ENCODE measurements at regions not wholly inside any gene's neighbourhood (a gene's known extent, or its start where the extent isn't known, plus 50 kb on each side); places are given as distances from the start of the nearest gene placed in this dataset.

DNA sequence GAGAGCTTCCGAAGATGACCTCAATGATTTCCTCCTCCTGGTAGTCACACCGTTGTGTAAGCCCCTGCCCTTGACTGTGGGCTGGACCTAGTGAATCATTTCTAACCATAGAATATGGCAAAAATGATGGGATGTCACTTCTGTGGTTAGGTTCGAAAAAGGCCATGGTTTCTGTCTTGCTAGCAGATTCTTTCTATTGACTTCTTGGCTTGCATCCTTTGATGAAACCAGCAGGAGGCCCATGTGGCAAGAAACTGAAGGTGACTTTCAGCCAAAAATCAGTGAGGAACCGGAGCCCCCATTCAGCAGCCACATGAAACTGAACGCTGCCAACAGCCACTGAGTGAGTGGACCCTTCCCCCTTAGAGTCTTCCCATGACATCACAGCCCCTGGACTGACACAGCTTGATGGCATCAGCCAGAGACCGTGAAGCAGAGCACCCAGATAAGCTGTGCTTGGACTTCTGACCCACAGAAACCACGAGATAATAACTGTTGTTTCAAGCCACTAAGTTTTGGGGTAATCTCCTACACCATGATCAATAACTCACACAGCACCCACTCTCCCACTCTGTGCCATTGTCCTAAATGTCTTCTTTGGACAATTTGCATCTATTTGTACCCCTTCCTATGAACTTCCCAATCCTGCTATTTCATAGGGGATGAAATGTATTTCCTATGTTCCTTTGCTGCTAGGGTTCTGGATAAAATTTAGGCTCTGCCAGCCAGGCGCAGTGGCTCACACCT is 148.0 kb upstream of the STX18 start:
- H3K4me3 ChIP-seq (ENCODE audit: low read depth, low read length), result no peak overlapping the region
- no peaks in the 10 kb centered on the region for H3K36me3 ChIP-seq (ENCODE audit: control insufficient read depth, insufficient read depth, low read length)
- H3K9ac ChIP-seq (ENCODE audit: low read depth, low read length), result no peak overlapping the region
- peaks cover 6% of the 10 kb centered on the region for H3K4me1 ChIP-seq (ENCODE audit: control insufficient read depth, insufficient read depth, low read length)
- H3K9me3 ChIP-seq (ENCODE audit: control insufficient read depth, insufficient read depth, low read length), result no peaks in the 10 kb centered on the region
- no peaks in the 10 kb centered on the region for H3K27me3 ChIP-seq (ENCODE audit: control insufficient read depth, insufficient read depth, low read length)

GRCh38 chr4:4687935-4688727 is 146.3 kb upstream of the STX18 start:
- H3K27me3 ChIP-seq (ENCODE audit: control insufficient read depth, insufficient read depth, low read length), result no peaks in the 10 kb centered on the region
- H3K4me1 ChIP-seq (ENCODE audit: control insufficient read depth, insufficient read depth, low read length), result no peaks in the 10 kb centered on the region
- no peaks in the 10 kb centered on the region for H3K36me3 ChIP-seq (ENCODE audit: control insufficient read depth, insufficient read depth, low read length)
- H3K4me3 ChIP-seq (ENCODE audit: low read depth, low read length), result no peak overlapping the region
- no peaks in the 10 kb centered on the region for H3K9me3 ChIP-seq (ENCODE audit: control insufficient read depth, insufficient read depth, low read length)
- no peak overlapping the region for H3K9ac ChIP-seq (ENCODE audit: low read depth, low read length)

DNA sequence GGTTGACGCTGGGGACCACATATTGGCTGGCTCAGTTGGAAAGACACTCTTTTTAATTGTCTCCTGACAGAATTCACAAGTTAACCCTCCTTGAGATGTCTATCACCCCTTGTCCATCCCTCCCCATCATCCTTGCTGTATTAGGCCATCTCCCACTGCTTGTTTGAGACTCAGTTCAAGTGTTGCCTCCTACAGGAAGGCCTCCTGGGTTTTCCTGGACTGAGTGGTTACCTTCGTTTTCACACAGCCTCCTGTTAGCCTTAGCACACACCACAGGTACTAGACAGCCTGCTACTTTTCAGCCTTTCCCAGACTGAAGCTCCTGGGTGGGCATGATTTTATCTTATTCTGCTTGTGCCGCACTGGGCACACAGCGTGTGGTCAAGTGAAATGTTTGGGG is 145.3 kb upstream of the STX18 start:
- Histone ChIP-seq H3K36me3 (ENCODE audit: control insufficient read depth, insufficient read depth, low read length) (no peaks in the 10 kb centered on the region), H3K4me1 (ENCODE audit: control insufficient read depth, insufficient read depth, low read length) (no peaks in the 10 kb centered on the region), H3K9me3 (ENCODE audit: control insufficient read depth, insufficient read depth, low read length) (no peaks in the 10 kb centered on the region)

GRCh38 chr4:4685810-4686795 is 144.3 kb upstream of the STX18 start:
- no peak overlapping the region for H3K4me3 ChIP-seq (ENCODE audit: low read depth, low read length)
- no peaks in the 10 kb centered on the region for H3K36me3 ChIP-seq (ENCODE audit: control insufficient read depth, insufficient read depth, low read length)
- H3K9me3 ChIP-seq (ENCODE audit: control insufficient read depth, insufficient read depth, low read length), result no peaks in the 10 kb centered on the region
- no peaks in the 10 kb centered on the region for H3K4me1 ChIP-seq (ENCODE audit: control insufficient read depth, insufficient read depth, low read length)
- no peak overlapping the region for H3K9ac ChIP-seq (ENCODE audit: low read depth, low read length)
- no peaks in the 10 kb centered on the region for H3K27me3 ChIP-seq (ENCODE audit: control insufficient read depth, insufficient read depth, low read length)

More for the DNA sequence above, 145.3 kb upstream of the STX18 start:
- no peak overlapping the region for H3K4me3 ChIP-seq (ENCODE audit: low read depth, low read length)
- H3K9ac ChIP-seq (ENCODE audit: low read depth, low read length), result no peak overlapping the region
- no peaks in the 10 kb centered on the region for H3K27me3 ChIP-seq (ENCODE audit: control insufficient read depth, insufficient read depth, low read length)

- Histone ChIP-seq H3K9ac (ENCODE audit: low read depth, low read length) (no peak overlapping the region), H3K9me3 (ENCODE audit: control insufficient read depth, insufficient read depth, low read length) (no peaks in the 10 kb centered on the region)
Measured at GRCh38 chr4:4681653-4682052, 139.8 kb upstream of the STX18 start.

GRCh38 chr4:4680758-4681157 is 138.9 kb upstream of the STX18 start:
- no peaks in the 10 kb centered on the region for H3K36me3 ChIP-seq (ENCODE audit: control insufficient read depth, insufficient read depth, low read length)
- no peaks in the 10 kb centered on the region for H3K9me3 ChIP-seq (ENCODE audit: control insufficient read depth, insufficient read depth, low read length)
- H3K4me1 ChIP-seq (ENCODE audit: control insufficient read depth, insufficient read depth, low read length), result peaks cover 10% of the 10 kb centered on the region
- no peak overlapping the region for H3K4me3 ChIP-seq (ENCODE audit: low read depth, low read length)
- H3K27me3 ChIP-seq (ENCODE audit: control insufficient read depth, insufficient read depth, low read length), result peaks cover 10% of the 10 kb centered on the region
- H3K9ac ChIP-seq (ENCODE audit: low read depth, low read length), result no peak overlapping the region

More at GRCh38 chr4:4681653-4682052, 139.8 kb upstream of the STX18 start:
- peaks cover 7% of the 10 kb centered on the region for H3K27me3 ChIP-seq (ENCODE audit: control insufficient read depth, insufficient read depth, low read length)
- H3K4me3 ChIP-seq (ENCODE audit: low read depth, low read length), result no peak overlapping the region
- peaks cover 10% of the 10 kb centered on the region for H3K4me1 ChIP-seq (ENCODE audit: control insufficient read depth, insufficient read depth, low read length)
- H3K36me3 ChIP-seq (ENCODE audit: control insufficient read depth, insufficient read depth, low read length), result no peaks in the 10 kb centered on the region

GRCh38 chr4:4680243-4680642 is 138.4 kb upstream of the STX18 start:
- Histone ChIP-seq H3K9me3 (ENCODE audit: control insufficient read depth, insufficient read depth, low read length) (no peaks in the 10 kb centered on the region), H3K4me1 (ENCODE audit: control insufficient read depth, insufficient read depth, low read length) (peaks cover 10% of the 10 kb centered on the region), H3K36me3 (ENCODE audit: control insufficient read depth, insufficient read depth, low read length) (no peaks in the 10 kb centered on the region), H3K9ac (ENCODE audit: low read depth, low read length) (no peak overlapping the region), H3K4me3 (ENCODE audit: low read depth, low read length) (no peak overlapping the region), H3K27me3 (ENCODE audit: control insufficient read depth, insufficient read depth, low read length) (peaks cover 10% of the 10 kb centered on the region)

DNA sequence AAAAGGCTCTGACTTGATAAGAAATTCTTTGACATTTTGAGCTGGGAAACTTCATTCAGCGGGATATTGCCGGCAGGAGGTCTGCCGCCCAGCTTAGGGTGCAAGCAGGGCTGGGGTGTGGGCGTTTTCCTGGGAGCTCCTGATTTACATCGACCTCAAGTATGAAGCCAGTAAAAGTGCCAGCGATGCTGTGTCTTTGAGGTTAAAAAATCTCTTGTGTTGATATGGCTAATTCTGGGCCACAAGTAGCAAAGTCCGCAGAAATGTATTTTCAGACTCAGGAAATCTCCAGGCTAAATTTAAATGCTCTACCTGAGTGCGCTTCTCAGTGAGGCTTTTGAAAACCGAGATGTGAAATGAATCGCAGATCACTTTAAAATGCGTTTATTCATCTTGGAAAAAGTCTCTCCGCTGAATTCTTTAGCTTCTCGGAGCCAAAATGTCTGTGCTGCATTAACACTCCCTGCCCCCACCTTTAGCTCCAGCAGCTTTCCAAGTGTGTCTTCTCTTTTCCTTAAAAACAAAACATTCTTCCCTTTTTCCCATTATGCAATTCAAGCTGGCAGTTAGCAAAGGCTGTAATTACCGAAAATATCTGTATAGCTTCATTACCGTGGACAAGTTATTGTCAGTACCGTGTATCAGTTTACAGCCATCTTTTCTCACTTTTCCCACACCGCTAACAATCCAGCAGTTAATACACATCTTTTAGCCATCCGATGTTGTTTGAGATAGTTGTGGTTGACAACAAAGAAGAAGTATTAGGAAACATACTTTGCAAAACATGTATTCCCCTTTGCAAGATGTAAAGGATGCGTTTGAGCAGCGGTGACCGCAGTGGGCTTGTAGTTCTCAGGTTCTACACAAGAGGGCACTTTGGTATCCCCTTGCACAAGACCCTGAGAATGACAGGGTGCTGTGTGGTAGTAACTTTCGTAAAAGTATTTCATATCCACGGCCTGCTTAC is 136.0 kb upstream of the STX18 start:
- Histone ChIP-seq H3K4me3 (ENCODE audit: low read depth, low read length) (no peak overlapping the region), H3K4me1 (ENCODE audit: control insufficient read depth, insufficient read depth, low read length) (peaks cover 14% of the 10 kb centered on the region), H3K36me3 (ENCODE audit: control insufficient read depth, insufficient read depth, low read length) (no peaks in the 10 kb centered on the region), H3K9ac (ENCODE audit: low read depth, low read length) (no peak overlapping the region), H3K27me3 (ENCODE audit: control insufficient read depth, insufficient read depth, low read length) (peaks cover 10% of the 10 kb centered on the region), H3K9me3 (ENCODE audit: control insufficient read depth, insufficient read depth, low read length) (no peaks in the 10 kb centered on the region)

GRCh38 chr4:4675641-4676040 is 133.8 kb upstream of the STX18 start:
- Histone ChIP-seq H3K4me3 (ENCODE audit: low read depth, low read length) (no peak overlapping the region), H3K4me1 (ENCODE audit: control insufficient read depth, insufficient read depth, low read length) (peaks cover 20% of the 10 kb centered on the region), H3K36me3 (ENCODE audit: control insufficient read depth, insufficient read depth, low read length) (no peaks in the 10 kb centered on the region), H3K9me3 (ENCODE audit: control insufficient read depth, insufficient read depth, low read length) (no peaks in the 10 kb centered on the region), H3K9ac (ENCODE audit: low read depth, low read length) (no peak overlapping the region), H3K27me3 (ENCODE audit: control insufficient read depth, insufficient read depth, low read length) (peaks cover 16% of the 10 kb centered on the region)

DNA sequence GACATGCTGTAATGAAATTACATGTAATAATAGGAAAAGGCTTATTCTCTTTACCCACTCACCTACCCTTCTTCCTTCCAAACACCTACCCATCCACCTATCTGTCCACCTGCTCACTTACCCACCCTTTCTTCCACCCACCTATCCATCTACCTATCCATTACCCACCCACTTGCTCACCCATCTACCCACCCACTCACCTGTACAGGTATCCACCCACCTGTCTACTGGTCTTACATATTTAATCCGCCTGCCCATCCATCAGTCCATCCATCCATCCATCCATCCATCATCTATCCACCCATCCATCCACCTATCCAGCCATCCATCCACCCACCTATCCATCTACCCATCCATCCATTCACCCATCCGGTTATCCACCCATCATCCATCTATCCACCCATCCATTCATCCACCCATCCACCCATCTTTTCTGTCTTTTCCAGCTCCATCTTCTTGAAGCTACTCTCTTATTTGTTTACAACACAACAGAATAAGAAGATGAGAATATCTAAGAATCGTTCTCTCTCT is 133.3 kb upstream of the STX18 start:
- Histone ChIP-seq H3K4me1 (ENCODE audit: control insufficient read depth, insufficient read depth, low read length) (peaks cover 20% of the 10 kb centered on the region), H3K27me3 (ENCODE audit: control insufficient read depth, insufficient read depth, low read length) (peaks cover 16% of the 10 kb centered on the region), H3K36me3 (ENCODE audit: control insufficient read depth, insufficient read depth, low read length) (no peaks in the 10 kb centered on the region), H3K4me3 (ENCODE audit: low read depth, low read length) (no peak overlapping the region), H3K9ac (ENCODE audit: low read depth, low read length) (no peak overlapping the region), H3K9me3 (ENCODE audit: control insufficient read depth, insufficient read depth, low read length) (no peaks in the 10 kb centered on the region)
